ENCODE measurements at regions not wholly inside any gene's neighbourhood (a gene's known extent, or its start where the extent isn't known, plus 50 kb on each side); places are given as distances from the start of the nearest gene placed in this dataset.

GRCh38 chr2:203606051-203606450 is 71.0 kb upstream of the RAPH1 start:
- Histone ChIP-seq H3K9ac (ENCODE audit: control insufficient read depth, insufficient read depth, low read length) (no peak overlapping the region), H3K79me2 (ENCODE audit: control insufficient read depth, insufficient read depth, low read length) (no peaks in the 10 kb centered on the region), H3K4me1 (ENCODE audit: control insufficient read depth, insufficient read depth, low read length) (no peaks in the 10 kb centered on the region), H3K4me2 (ENCODE audit: control insufficient read depth, insufficient read depth) (no peak overlapping the region), H3K27me3 (replicated peaks in 1 of 2; ENCODE audit: control insufficient read depth in 2 of 2, insufficient read depth in 2 of 2, low read length in 1 of 2) (peaks cover 3 to 4% of the 10 kb centered on the region in 2 experiments; a peak in 3 of 4 replicates), H3K36me3 (ENCODE audit: control insufficient read depth in 2 of 2, insufficient read depth in 2 of 2, low read length in 1 of 2) (no peaks in the 10 kb centered on the region), H4K20me1 (ENCODE audit: control insufficient read depth, insufficient read depth) (no peaks in the 10 kb centered on the region), H3K9me3 (replicated peaks; ENCODE audit: control insufficient read depth, insufficient read depth, low read length) (no peaks in the 10 kb centered on the region; the same call in 2 of the 3 replicates), H3K27ac (ENCODE audit: control insufficient read depth, insufficient read depth) (no peak overlapping the region), H2AFZ (ENCODE audit: control insufficient read depth, low read depth, low read length) (no peak overlapping the region), H3K4me3 (no peak overlapping the region)
- RAD21 ChIA-PET (ENCODE audit: unreplicated experiment) = no interaction called here
- POLR2A ChIA-PET = no interaction called here
- FAIRE-seq (no peak), ATAC-seq (no peak), DNase-seq (ENCODE audit: low read depth, low spot score) (no peak)
- CTCF ChIA-PET = interaction anchor here (0.6 to 0.7 kb wide), 2 partner anchors 329 to 687 kb away, joined by 3 to 5 read pairs; no protein-coding TSS in a partner anchor
- in situ Hi-C loops (cut with MboI) (no loop called here), intact Hi-C loops (cut with micrococcal nuclease; ENCODE audit: unreplicated experiment) (no loop called here)
- BruUV-seq (replicated peaks) = no TSS peak
- TF ChIP-seq, protein P1, sequence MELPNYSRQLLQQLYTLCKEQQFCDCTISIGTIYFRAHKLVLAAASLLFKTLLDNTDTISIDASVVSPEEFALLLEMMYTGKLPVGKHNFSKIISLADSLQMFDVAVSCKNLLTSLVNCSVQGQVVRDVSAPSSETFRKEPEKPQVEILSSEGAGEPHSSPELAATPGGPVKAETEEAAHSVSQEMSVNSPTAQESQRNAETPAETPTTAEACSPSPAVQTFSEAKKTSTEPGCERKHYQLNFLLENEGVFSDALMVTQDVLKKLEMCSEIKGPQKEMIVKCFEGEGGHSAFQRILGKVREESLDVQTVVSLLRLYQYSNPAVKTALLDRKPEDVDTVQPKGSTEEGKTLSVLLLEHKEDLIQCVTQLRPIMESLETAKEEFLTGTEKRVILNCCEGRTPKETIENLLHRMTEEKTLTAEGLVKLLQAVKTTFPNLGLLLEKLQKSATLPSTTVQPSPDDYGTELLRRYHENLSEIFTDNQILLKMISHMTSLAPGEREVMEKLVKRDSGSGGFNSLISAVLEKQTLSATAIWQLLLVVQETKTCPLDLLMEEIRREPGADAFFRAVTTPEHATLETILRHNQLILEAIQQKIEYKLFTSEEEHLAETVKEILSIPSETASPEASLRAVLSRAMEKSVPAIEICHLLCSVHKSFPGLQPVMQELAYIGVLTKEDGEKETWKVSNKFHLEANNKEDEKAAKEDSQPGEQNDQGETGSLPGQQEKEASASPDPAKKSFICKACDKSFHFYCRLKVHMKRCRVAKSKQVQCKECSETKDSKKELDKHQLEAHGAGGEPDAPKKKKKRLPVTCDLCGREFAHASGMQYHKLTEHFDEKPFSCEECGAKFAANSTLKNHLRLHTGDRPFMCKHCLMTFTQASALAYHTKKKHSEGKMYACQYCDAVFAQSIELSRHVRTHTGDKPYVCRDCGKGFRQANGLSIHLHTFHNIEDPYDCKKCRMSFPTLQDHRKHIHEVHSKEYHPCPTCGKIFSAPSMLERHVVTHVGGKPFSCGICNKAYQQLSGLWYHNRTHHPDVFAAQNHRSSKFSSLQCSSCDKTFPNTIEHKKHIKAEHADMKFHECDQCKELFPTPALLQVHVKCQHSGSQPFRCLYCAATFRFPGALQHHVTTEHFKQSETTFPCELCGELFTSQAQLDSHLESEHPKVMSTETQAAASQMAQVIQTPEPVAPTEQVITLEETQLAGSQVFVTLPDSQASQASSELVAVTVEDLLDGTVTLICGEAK (IDR thresholded peaks at IDR 0.05; ENCODE audit: borderline replicate concordance) = no peak
- TF ChIP-seq RCOR1 (conservative IDR thresholded peaks at IDR 0.05; ENCODE audit: low read depth, low read length) (no peak), TARDBP (IDR thresholded peaks at IDR 0.05; ENCODE audit: borderline replicate concordance) (no peak), MEF2B (IDR thresholded peaks at IDR 0.05; ENCODE audit: partially characterized antibody, poor library complexity, severe bottlenecking) (no peak)
- SMC1A ChIA-PET (ENCODE audit: uncharacterized antibody, unreplicated experiment) = no interaction called here
- 46% methylated on average over 3 of the region's 3 CpGs for WGBS (ENCODE audit: insufficient coverage, insufficient replicate concordance, low lambda C conversion rate, missing lambda C conversion rate)

All from GM12878 (cell line).